H9 (cell line): ENCODE measurements at regions not wholly inside any gene's neighbourhood (a gene's known extent, or its start where the extent isn't known, plus 50 kb on each side); places are given as distances from the start of the nearest gene placed in this dataset.

Experiments used
- DNase-seq: peaks from one replicate; pipeline ENCODE4 v3.0.0-alpha.2; 2017
- H2AFZ ChIP-seq: one replicate; pipeline ENCODE4 v1.6.1; 2013; ENCODE audit warnings: mild to moderate bottlenecking, low read length, control low read depth, moderate library complexity
- H2AK5ac ChIP-seq: 2 replicates; pipeline ENCODE4 v1.6.1; 2013; ENCODE audit warnings: low read length, control low read depth, mixed read lengths; ENCODE audit not compliant: insufficient read length
- H2BK120ac ChIP-seq: one replicate; pipeline ENCODE4 v1.6.1; 2013; ENCODE audit warnings: low read depth, mild to moderate bottlenecking, low read length, control low read depth, inconsistent platforms; ENCODE audit not compliant: poor library complexity, severe bottlenecking
- H2BK12ac ChIP-seq: 2 replicates; pipeline ENCODE4 v1.6.1; 2013; ENCODE audit warnings: low read length, control low read depth, mixed read lengths, low read depth; ENCODE audit not compliant: insufficient read length
- H2BK15ac ChIP-seq: 2 replicates; pipeline ENCODE4 v1.6.1; 2013; ENCODE audit warnings: low read depth, low read length, control low read depth
- H2BK20ac ChIP-seq: one replicate; pipeline ENCODE4 v1.6.1; 2013; ENCODE audit warnings: low read depth, mild to moderate bottlenecking, low read length, control low read depth, inconsistent platforms; ENCODE audit not compliant: poor library complexity, severe bottlenecking
- H2BK5ac ChIP-seq: 2 replicates; pipeline ENCODE4 v1.6.1; 2013; ENCODE audit warnings: low read length, control low read depth, mixed read lengths; ENCODE audit not compliant: insufficient read length
- H3K14ac ChIP-seq: 2 replicates; pipeline ENCODE4 v1.6.1; 2013; ENCODE audit warnings: low read length, control low read depth; ENCODE audit not compliant: insufficient read depth
- H3K18ac ChIP-seq: 2 replicates; pipeline ENCODE4 v1.6.1; 2013; ENCODE audit warnings: low read depth, mild to moderate bottlenecking, mixed read lengths, low read length, control low read depth; ENCODE audit not compliant: insufficient read length
- H3K23ac ChIP-seq: 2 replicates; pipeline ENCODE4 v1.6.1; 2013; ENCODE audit warnings: low read length, control low read depth, mixed read lengths, low read depth; ENCODE audit not compliant: insufficient read length
- H3K23me2 ChIP-seq: 2 replicates; pipeline ENCODE4 v1.6.1; 2013; ENCODE audit warnings: low read depth, mild to moderate bottlenecking, mixed read lengths, low read length, control low read depth; ENCODE audit not compliant: insufficient read length, poor library complexity, severe bottlenecking
- H3K27ac ChIP-seq: 2 replicates; pipeline ENCODE4 v1.5.1; 2013; ENCODE audit warnings: low read length, control low read depth, mixed read lengths, low read depth; ENCODE audit not compliant: insufficient read length
- H3K27me3 ChIP-seq: 2 replicates; pipeline ENCODE4 v1.6.1; 2013; ENCODE audit warnings: low read length, control low read depth, inconsistent platforms; ENCODE audit not compliant: insufficient read depth
- H3K4ac ChIP-seq: 2 replicates; pipeline ENCODE4 v1.6.1; 2013; ENCODE audit warnings: low read depth, mild to moderate bottlenecking, control low read depth, inconsistent platforms, low read length, moderate library complexity
- H3K4me1 ChIP-seq: 2 replicates; pipeline ENCODE4 v1.6.1; 2013; ENCODE audit warnings: low read length, control low read depth, inconsistent platforms; ENCODE audit not compliant: insufficient read depth
- H3K4me2 ChIP-seq: 2 replicates; pipeline ENCODE4 v1.6.1; 2013; ENCODE audit warnings: low read length, control low read depth, mixed read lengths; ENCODE audit not compliant: insufficient read length, insufficient read depth
- H3K56ac ChIP-seq: 2 replicates; pipeline ENCODE4 v1.6.1; 2013; ENCODE audit warnings: low read depth, mild to moderate bottlenecking, mixed read lengths, low read length, control low read depth; ENCODE audit not compliant: insufficient read length
- H3K79me1 ChIP-seq: 2 replicates; pipeline ENCODE4 v1.6.1; 2013; ENCODE audit warnings: low read depth, mild to moderate bottlenecking, moderate library complexity, low read length, control low read depth, inconsistent platforms; ENCODE audit not compliant: insufficient read depth, poor library complexity, severe bottlenecking
- H3K79me2 ChIP-seq: 2 replicates; pipeline ENCODE4 v1.6.1; 2013; ENCODE audit warnings: low read length, control low read depth, inconsistent platforms; ENCODE audit not compliant: insufficient read depth
- H3K9ac ChIP-seq: 2 replicates; pipeline ENCODE4 v1.6.1; 2013; ENCODE audit warnings: low read length, control low read depth, mixed read lengths; ENCODE audit not compliant: insufficient read length; ENCODE audit errors: extremely low read depth
- H3K9me3 ChIP-seq: one replicate; pipeline ENCODE4 v1.6.1; 2013; ENCODE audit warnings: low read depth, low read length, inconsistent platforms; ENCODE audit not compliant: control insufficient read depth
- H3T11ph ChIP-seq: one replicate; pipeline ENCODE4 v1.6.1; 2013; ENCODE audit warnings: mild to moderate bottlenecking, low read length, control low read depth, inconsistent platforms
- H4K20me1 ChIP-seq: one replicate; pipeline ENCODE4 v1.6.1; 2013; ENCODE audit not compliant: control insufficient read depth, insufficient read length, insufficient read depth
- H4K5ac ChIP-seq: 2 replicates; pipeline ENCODE4 v1.6.1; 2013; ENCODE audit warnings: low read depth, mild to moderate bottlenecking, mixed read lengths, low read length, control low read depth; ENCODE audit not compliant: insufficient read length
- H4K8ac ChIP-seq: replicated peaks from 2 replicates; pipeline ENCODE4 v1.6.1; 2013; ENCODE audit warnings: low read length, control low read depth, mixed read lengths, low read depth; ENCODE audit not compliant: insufficient read length
- H4K91ac ChIP-seq: 2 replicates; pipeline ENCODE4 v1.6.1; 2013; ENCODE audit warnings: low read depth, mild to moderate bottlenecking, moderate library complexity, mixed read lengths, low read length, control low read depth; ENCODE audit not compliant: insufficient read length
- H3K27ac Mint-ChIP-seq, 3 experiments: 2 replicates in 2 of 3; 3 replicates in 1 of 3; pipeline ENCODE4 v1.8.0; 2020 to 2021; ENCODE audit warnings: mixed read lengths in 3 of 3, mild to moderate bottlenecking in 1 of 3, moderate library complexity in 1 of 3
- H3K27me3 Mint-ChIP-seq: 2 replicates; pipeline ENCODE4 v1.8.0; 2021; ENCODE audit warnings: low read depth, mild to moderate bottlenecking, moderate library complexity, mixed read lengths
- H3K36me3 Mint-ChIP-seq, 3 experiments: 2 replicates in 2 of 3; 3 replicates in 1 of 3; pipeline ENCODE4 v1.8.0; 2020 to 2021; ENCODE audit warnings: low read depth in 3 of 3, mixed read lengths in 3 of 3; ENCODE audit not compliant: insufficient read depth in 1 of 3
- H3K4me1 Mint-ChIP-seq, 2 experiments: 2 replicates each; pipeline ENCODE4 v1.8.0; 2020; ENCODE audit warnings: mixed read lengths in 2 of 2
- H3K4me3 Mint-ChIP-seq, 2 experiments: 2 replicates in 1 of 2; 3 replicates in 1 of 2; pipeline ENCODE4 v1.8.0; 2020 to 2021; ENCODE audit warnings: mild to moderate bottlenecking in 2 of 2, mixed read lengths in 2 of 2, moderate library complexity in 1 of 2
- H3K9me3 Mint-ChIP-seq, 2 experiments: 2 replicates in 1 of 2; 3 replicates in 1 of 2; pipeline ENCODE4 v1.8.0; 2020; ENCODE audit warnings: mild to moderate bottlenecking in 2 of 2, mixed read lengths in 2 of 2, moderate library complexity in 1 of 2
- WGBS: extraction: QIAGEN DNeasy Blood & Tissue Kit; methylation state at CpG from one replicate; pipeline ENCODE4 v1.1.7; 2013; ENCODE audit warnings: missing lambda C conversion rate, low lambda C conversion rate, mixed read lengths; ENCODE audit not compliant: insufficient read length; ENCODE audit errors: extremely low coverage; 5-methylcytosine and 5-hydroxymethylcytosine counted together
- TF ChIP-seq, protein P1 (sequence below): fragments of 200-600 bp; sonication (generic); conservative IDR thresholded peaks from 3 replicates; pipeline ENCODE4 v1.8.0; 2021; ENCODE audit warnings: antibody characterized with exemption, mild to moderate bottlenecking

DNA sequence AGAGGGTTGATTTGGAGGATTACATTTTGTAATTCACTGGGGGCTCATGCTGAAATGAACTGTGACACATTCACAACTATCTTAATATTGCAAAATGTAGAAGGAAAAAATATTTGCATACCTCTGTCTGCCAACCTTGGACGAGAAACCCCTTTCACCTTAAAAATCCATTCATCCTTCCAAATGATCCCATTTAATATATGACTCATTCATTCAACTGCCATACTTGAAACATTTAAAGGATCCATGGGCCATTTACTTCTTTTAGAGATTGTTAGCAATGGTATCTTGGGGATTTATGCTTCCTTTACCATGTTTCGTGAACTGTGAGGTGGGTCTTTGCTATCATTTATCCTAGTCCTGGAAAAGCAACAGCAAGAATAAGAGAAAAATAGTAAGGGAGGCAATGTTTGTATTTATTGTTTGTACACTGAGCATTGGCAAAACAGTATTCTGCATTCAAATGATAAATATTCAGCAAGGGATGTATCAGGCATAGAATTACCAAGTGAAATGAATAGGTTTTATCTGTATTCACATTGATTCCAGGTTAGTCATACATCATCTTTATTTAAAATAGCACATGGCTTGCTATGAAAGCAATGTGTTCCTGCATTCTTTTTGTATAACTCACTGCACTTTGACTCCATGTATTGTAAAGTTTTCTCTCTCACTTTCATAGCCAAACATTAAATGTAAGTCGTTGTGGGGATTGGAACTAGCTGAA lies 378.1 kb downstream of the NSUN3 start:
- no peak overlapping the region for H3K4ac ChIP-seq
- Mint-ChIP-seq H3K27me3 (no peaks in the 10 kb centered on the region), H3K4me3 (no peak overlapping the region), H3K9me3 (no peaks in the 10 kb centered on the region), H3K27ac (no peak overlapping the region), H3K4me1 (no peaks in the 10 kb centered on the region), H3K36me3 (no peaks in the 10 kb centered on the region; a peak in 1 of 7 replicates)
- H4K5ac ChIP-seq, result no peak overlapping the region
- H3K27me3 ChIP-seq, result no peaks in the 10 kb centered on the region
- H3K14ac ChIP-seq, result no peak overlapping the region
- no peaks in the 10 kb centered on the region for H3K9me3 ChIP-seq
- H3K4me1 ChIP-seq, result no peaks in the 10 kb centered on the region
- TF ChIP-seq, protein P1, sequence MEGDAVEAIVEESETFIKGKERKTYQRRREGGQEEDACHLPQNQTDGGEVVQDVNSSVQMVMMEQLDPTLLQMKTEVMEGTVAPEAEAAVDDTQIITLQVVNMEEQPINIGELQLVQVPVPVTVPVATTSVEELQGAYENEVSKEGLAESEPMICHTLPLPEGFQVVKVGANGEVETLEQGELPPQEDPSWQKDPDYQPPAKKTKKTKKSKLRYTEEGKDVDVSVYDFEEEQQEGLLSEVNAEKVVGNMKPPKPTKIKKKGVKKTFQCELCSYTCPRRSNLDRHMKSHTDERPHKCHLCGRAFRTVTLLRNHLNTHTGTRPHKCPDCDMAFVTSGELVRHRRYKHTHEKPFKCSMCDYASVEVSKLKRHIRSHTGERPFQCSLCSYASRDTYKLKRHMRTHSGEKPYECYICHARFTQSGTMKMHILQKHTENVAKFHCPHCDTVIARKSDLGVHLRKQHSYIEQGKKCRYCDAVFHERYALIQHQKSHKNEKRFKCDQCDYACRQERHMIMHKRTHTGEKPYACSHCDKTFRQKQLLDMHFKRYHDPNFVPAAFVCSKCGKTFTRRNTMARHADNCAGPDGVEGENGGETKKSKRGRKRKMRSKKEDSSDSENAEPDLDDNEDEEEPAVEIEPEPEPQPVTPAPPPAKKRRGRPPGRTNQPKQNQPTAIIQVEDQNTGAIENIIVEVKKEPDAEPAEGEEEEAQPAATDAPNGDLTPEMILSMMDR, result no peak
- no peak overlapping the region for H2AFZ ChIP-seq
- no peak overlapping the region for H2AK5ac ChIP-seq
- no peak overlapping the region for H3K18ac ChIP-seq
- no peak overlapping the region for H3K23ac ChIP-seq
- H3K9ac ChIP-seq, result no peak overlapping the region
- no CpG with 5 or more reads among the region's 3 CpGs for WGBS
- H3K79me1 ChIP-seq, result no peaks in the 10 kb centered on the region
- H4K91ac ChIP-seq, result no peak overlapping the region
- H2BK120ac ChIP-seq, result no peak overlapping the region
- no peak overlapping the region for H3K56ac ChIP-seq
- H2BK12ac ChIP-seq, result no peak overlapping the region
- H2BK20ac ChIP-seq, result no peak overlapping the region
- H4K8ac ChIP-seq, result no peak overlapping the region
- no peaks in the 10 kb centered on the region for H3K79me2 ChIP-seq
- no peak overlapping the region for H3K27ac ChIP-seq
- H3K23me2 ChIP-seq, result no peaks in the 10 kb centered on the region
- no peak overlapping the region for H2BK15ac ChIP-seq
- no peak overlapping the region for H3T11ph ChIP-seq
- H4K20me1 ChIP-seq, result no peaks in the 10 kb centered on the region
- no peak for DNase-seq
- no peak overlapping the region for H3K4me2 ChIP-seq
- H2BK5ac ChIP-seq, result no peak overlapping the region
